ENCODE measurements at regions not wholly inside any gene's neighbourhood (a gene's known extent, or its start where the extent isn't known, plus 50 kb on each side); places are given as distances from the start of the nearest gene placed in this dataset.

DNA sequence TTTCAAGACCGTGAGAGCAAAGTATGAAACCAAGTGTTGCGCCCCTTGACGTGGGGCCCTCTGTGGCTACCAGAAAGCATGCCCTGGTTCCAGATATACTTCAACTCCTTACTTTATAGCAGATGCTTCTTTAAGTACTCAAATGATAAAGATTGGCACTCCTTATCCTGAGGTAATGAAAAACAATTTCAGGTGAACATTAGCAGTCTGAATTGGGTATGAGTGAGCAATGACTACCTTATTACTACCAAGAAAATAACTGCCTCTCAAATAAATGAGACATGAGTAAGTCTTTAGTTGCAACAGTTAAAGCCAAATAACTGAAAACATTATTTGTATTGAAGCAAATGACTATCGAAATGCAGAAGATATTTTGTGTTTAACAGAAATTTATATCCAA is 408.7 kb downstream of the MMUT start:
- Mint-ChIP-seq H3K36me3 (no peaks in the 10 kb centered on the region), H3K9me3 (peaks cover 11 to 18% (median 15%) of the 10 kb centered on the region in 3 donors), H3K4me1 (no peaks in the 10 kb centered on the region), H3K27ac (no peak overlapping the region), H3K27me3 (no peaks in the 10 kb centered on the region), H3K4me3 (no peak overlapping the region)
- Histone ChIP-seq H3K4me3 (ENCODE audit: control insufficient read depth in 1 of 2, extremely low read depth in 1 of 2, low read length in 1 of 2) (no peak overlapping the region), H3K4me1 (ENCODE audit: control insufficient read depth in 1 of 2, extremely low read depth in 1 of 2, insufficient read depth in 2 of 2, low read length in 2 of 2) (no peaks in the 10 kb centered on the region), H3K9me3 (no peaks in the 10 kb centered on the region), H3K27me3 (replicated peaks in 1 of 2; ENCODE audit: control insufficient read depth in 2 of 2, extremely low read depth in 1 of 2, insufficient read depth in 2 of 2, low read length in 1 of 2) (no peaks in the 10 kb centered on the region), H3K27ac (ENCODE audit: low read length) (no peak overlapping the region), H3K36me3 (ENCODE audit: control insufficient read depth in 2 of 2, extremely low read depth in 1 of 2, insufficient read depth in 1 of 2, low read length in 1 of 2) (no peaks in the 10 kb centered on the region)
- no peak for DNase-seq
- no peak for ATAC-seq (replicated peaks in 1 of 4)
- CTCF ChIA-PET = no interaction called here
- POLR2A ChIA-PET = no interaction called here
- 77% methylated on average over 3 of the region's 4 CpGs for WGBS (ENCODE audit: insufficient coverage)

DNA sequence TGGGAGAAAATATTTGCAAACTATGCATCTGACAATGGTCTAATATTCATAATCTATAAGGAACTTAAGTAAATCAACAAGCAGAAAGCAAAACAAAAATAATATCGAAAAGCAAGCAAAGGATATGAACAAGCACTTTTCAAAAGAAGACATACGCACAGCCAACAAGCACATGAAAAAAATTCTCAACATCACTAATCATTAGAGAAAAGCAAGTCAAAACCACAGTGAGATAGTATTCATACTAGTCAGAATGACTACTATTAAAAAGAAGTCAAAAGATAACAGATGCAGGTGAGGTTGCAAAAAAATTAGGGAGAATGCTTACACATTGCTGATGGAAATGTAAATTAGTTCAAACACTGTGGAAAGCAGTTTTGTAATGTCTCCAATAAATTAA is 410.2 kb downstream of the MMUT start:
- WGBS (ENCODE audit: insufficient coverage) = no CpG with 5 or more reads among the region's 2 CpGs
- no peaks in the 10 kb centered on the region for H3K36me3 ChIP-seq (ENCODE audit: control insufficient read depth in 2 of 2, extremely low read depth in 1 of 2, insufficient read depth in 1 of 2, low read length in 1 of 2)
- no peaks in the 10 kb centered on the region for H3K4me1 ChIP-seq (ENCODE audit: control insufficient read depth in 1 of 2, extremely low read depth in 1 of 2, insufficient read depth in 2 of 2, low read length in 2 of 2)
- no peaks in the 10 kb centered on the region for H3K36me3 Mint-ChIP-seq
- H3K4me1 Mint-ChIP-seq = no peaks in the 10 kb centered on the region
- ATAC-seq (replicated peaks in 1 of 4) (no peak), DNase-seq (no peak)
- no peak overlapping the region for H3K27ac Mint-ChIP-seq
- ChIA-PET CTCF (no interaction called here), POLR2A (no interaction called here)
- no peak overlapping the region for H3K4me3 Mint-ChIP-seq
- no peak overlapping the region for H3K27ac ChIP-seq (ENCODE audit: low read length)
- H3K27me3 ChIP-seq (replicated peaks in 1 of 2; ENCODE audit: control insufficient read depth in 2 of 2, extremely low read depth in 1 of 2, insufficient read depth in 2 of 2, low read length in 1 of 2) = no peaks in the 10 kb centered on the region
- H3K9me3 Mint-ChIP-seq = peaks cover 11 to 19% (median 14%) of the 10 kb centered on the region in 3 donors
- H3K27me3 Mint-ChIP-seq = no peaks in the 10 kb centered on the region
- H3K4me3 ChIP-seq (ENCODE audit: control insufficient read depth in 1 of 2, extremely low read depth in 1 of 2, low read length in 1 of 2) = no peak overlapping the region
- no peaks in the 10 kb centered on the region for H3K9me3 ChIP-seq

DNA sequence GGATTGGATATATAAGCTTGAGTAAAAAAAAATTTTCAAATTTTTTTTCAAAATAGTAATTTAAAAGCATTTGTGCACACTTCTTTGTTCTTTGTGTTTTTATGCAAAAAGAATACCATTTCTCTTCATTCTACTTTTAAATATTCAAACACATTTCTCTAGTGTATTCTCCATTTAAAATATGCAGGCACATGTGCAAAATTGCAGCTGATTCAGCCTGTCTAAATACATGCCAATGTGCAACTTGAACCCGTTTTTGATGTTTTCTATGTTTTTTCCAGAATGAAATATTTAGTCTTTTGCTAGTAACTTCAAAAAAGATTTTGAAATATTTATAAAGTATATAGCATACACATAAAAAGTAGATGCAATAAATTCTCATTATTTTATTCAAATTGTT is 411.8 kb downstream of the MMUT start:
- Histone ChIP-seq H3K4me1 (ENCODE audit: control insufficient read depth in 1 of 2, extremely low read depth in 1 of 2, insufficient read depth in 2 of 2, low read length in 2 of 2) (no peaks in the 10 kb centered on the region), H3K27ac (ENCODE audit: low read length) (no peak overlapping the region), H3K27me3 (replicated peaks in 1 of 2; ENCODE audit: control insufficient read depth in 2 of 2, extremely low read depth in 1 of 2, insufficient read depth in 2 of 2, low read length in 1 of 2) (no peaks in the 10 kb centered on the region), H3K9me3 (no peaks in the 10 kb centered on the region), H3K4me3 (ENCODE audit: control insufficient read depth in 1 of 2, extremely low read depth in 1 of 2, low read length in 1 of 2) (no peak overlapping the region), H3K36me3 (ENCODE audit: control insufficient read depth in 2 of 2, extremely low read depth in 1 of 2, insufficient read depth in 1 of 2, low read length in 1 of 2) (no peaks in the 10 kb centered on the region)
- no CpG with 5 or more reads among the region's 1 CpG for WGBS (ENCODE audit: insufficient coverage)
- Mint-ChIP-seq H3K9me3 (peaks cover 11 to 27% (median 12%) of the 10 kb centered on the region in 3 donors), H3K27ac (no peak overlapping the region), H3K4me1 (no peaks in the 10 kb centered on the region), H3K27me3 (no peaks in the 10 kb centered on the region), H3K4me3 (no peak overlapping the region), H3K36me3 (no peaks in the 10 kb centered on the region)
- ATAC-seq (replicated peaks in 1 of 4) (no peak), DNase-seq (no peak)
- CTCF ChIA-PET = no interaction called here
- POLR2A ChIA-PET = no interaction called here

DNA sequence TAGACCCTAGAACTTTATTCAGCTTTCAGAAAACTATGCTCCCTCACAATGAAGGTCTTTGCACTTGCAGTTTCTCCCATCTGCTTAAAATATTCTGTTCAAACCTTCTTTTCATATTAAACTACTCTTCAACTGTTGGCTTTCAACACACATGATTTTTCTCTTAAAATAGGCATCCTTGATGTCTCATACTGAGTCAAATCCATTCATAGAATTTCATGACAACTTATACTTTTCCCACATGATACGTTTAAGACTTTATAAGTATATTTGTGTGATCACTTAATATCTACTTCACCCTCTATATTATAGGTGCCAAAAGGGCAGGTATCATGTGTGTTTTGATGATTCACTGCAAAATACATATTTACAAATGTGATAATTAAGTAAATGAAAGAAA is 412.5 kb downstream of the MMUT start:
- no peaks in the 10 kb centered on the region for H3K4me1 Mint-ChIP-seq
- POLR2A ChIA-PET = no interaction called here
- H3K27me3 ChIP-seq (replicated peaks in 1 of 2; ENCODE audit: control insufficient read depth in 2 of 2, extremely low read depth in 1 of 2, insufficient read depth in 2 of 2, low read length in 1 of 2) = no peaks in the 10 kb centered on the region
- H3K27me3 Mint-ChIP-seq = no peaks in the 10 kb centered on the region
- peaks cover 12 to 33% (median 14%) of the 10 kb centered on the region in 3 donors for H3K9me3 Mint-ChIP-seq
- no peak for ATAC-seq (replicated peaks in 1 of 4)
- no peaks in the 10 kb centered on the region for H3K9me3 ChIP-seq
- no peak for DNase-seq
- H3K4me3 ChIP-seq (ENCODE audit: control insufficient read depth in 1 of 2, extremely low read depth in 1 of 2, low read length in 1 of 2) = no peak overlapping the region
- H3K27ac ChIP-seq (ENCODE audit: low read length) = no peak overlapping the region
- no peak overlapping the region for H3K27ac Mint-ChIP-seq
- WGBS (ENCODE audit: insufficient coverage) = no CpG with 5 or more reads among the region's 1 CpG
- CTCF ChIA-PET = no interaction called here
- no peaks in the 10 kb centered on the region for H3K36me3 ChIP-seq (ENCODE audit: control insufficient read depth in 2 of 2, extremely low read depth in 1 of 2, insufficient read depth in 1 of 2, low read length in 1 of 2)
- no peaks in the 10 kb centered on the region for H3K4me1 ChIP-seq (ENCODE audit: control insufficient read depth in 1 of 2, extremely low read depth in 1 of 2, insufficient read depth in 2 of 2, low read length in 2 of 2)
- no peaks in the 10 kb centered on the region for H3K36me3 Mint-ChIP-seq
- no peak overlapping the region for H3K4me3 Mint-ChIP-seq

DNA sequence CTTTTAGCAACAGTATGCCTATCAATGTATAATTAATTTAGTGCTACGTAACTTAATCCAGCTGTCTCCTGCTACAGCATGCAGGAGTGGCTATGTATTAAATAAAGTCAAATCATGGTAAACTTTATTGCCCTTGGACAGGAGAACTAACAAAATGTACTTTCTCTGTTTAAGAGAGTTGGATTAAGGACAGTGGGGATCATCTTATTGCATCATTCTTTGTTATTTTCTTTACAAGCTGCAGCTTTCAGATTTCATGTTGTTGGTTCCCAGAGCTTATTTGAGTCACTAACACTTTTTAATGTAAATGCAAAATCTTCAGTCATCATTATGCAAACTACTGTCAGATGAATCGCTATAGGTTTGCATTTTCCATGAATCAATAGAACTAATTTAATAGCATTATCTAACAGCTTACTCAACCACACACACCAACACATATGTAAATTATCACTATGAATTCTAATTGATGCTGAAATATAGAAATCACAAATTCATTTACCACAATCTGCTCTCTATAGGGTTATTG is 424.7 kb downstream of the MMUT start:
- no CpG with 5 or more reads among the region's 2 CpGs for WGBS (ENCODE audit: insufficient coverage)
- no peaks in the 10 kb centered on the region for H3K4me1 Mint-ChIP-seq
- no peaks in the 10 kb centered on the region for H3K36me3 Mint-ChIP-seq
- no peaks in the 10 kb centered on the region for H3K36me3 ChIP-seq (ENCODE audit: control insufficient read depth in 2 of 2, extremely low read depth in 1 of 2, insufficient read depth in 1 of 2, low read length in 1 of 2)
- no peaks in the 10 kb centered on the region for H3K4me1 ChIP-seq (ENCODE audit: control insufficient read depth in 1 of 2, extremely low read depth in 1 of 2, insufficient read depth in 2 of 2, low read length in 2 of 2)
- H3K27ac Mint-ChIP-seq = no peak overlapping the region
- peaks cover 0 to 16% (median 10%) of the 10 kb centered on the region in 3 donors for H3K9me3 Mint-ChIP-seq
- no peaks in the 10 kb centered on the region for H3K27me3 ChIP-seq (replicated peaks in 1 of 2; ENCODE audit: control insufficient read depth in 2 of 2, extremely low read depth in 1 of 2, insufficient read depth in 2 of 2, low read length in 1 of 2)
- POLR2A ChIA-PET = no interaction called here
- no peak for DNase-seq
- CTCF ChIA-PET = no interaction called here
- H3K27me3 Mint-ChIP-seq = no peaks in the 10 kb centered on the region
- no peaks in the 10 kb centered on the region for H3K9me3 ChIP-seq
- no peak overlapping the region for H3K4me3 Mint-ChIP-seq
- no peak overlapping the region for H3K27ac ChIP-seq (ENCODE audit: low read length)
- no peak overlapping the region for H3K4me3 ChIP-seq (ENCODE audit: control insufficient read depth in 1 of 2, extremely low read depth in 1 of 2, low read length in 1 of 2)
- no peak for ATAC-seq (replicated peaks in 1 of 4)

DNA sequence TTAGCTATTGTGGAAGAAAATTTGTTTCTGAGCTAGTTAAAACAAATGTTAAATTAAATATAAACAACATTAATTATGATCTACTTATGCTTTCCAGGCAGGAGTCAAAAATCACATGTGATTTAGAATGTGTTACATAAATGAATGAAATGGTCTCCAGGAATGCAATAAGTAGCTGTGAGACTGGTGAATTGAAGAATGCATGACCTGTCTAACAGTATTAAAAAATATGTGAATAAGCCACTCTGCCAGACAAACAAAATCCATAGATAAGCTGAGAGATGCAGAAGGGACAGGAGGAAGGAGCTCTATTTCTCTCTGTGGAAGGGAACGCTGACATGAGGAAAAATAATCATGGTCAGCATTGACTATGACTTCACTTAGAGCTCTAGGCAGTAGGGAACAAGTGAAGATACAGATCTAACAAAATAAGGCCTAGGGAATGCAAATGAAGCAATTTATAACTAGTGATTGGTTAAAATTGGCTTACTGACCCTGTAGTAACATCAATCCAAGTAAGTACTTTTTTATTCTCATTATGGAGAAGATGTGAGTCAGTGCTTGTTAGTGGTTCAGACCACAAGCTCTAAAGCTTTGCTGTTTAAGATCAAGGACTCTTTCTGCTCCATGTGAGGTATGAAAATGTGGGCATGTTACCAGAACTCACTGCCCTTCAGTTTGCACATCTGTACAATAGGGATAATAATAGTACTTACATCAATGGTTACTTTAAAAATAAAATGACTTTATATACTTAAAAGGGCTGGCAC is 432.6 kb downstream of the MMUT start:
- POLR2A ChIA-PET = no interaction called here

More for the DNA sequence above, 432.6 kb downstream of the MMUT start:
- peaks cover 0 to 3% (median 0%) of the 10 kb centered on the region in 3 donors for H3K9me3 Mint-ChIP-seq
- Histone ChIP-seq H3K4me3 (ENCODE audit: control insufficient read depth in 1 of 2, extremely low read depth in 1 of 2, low read length in 1 of 2) (no peak overlapping the region), H3K27me3 (replicated peaks in 1 of 2; ENCODE audit: control insufficient read depth in 2 of 2, extremely low read depth in 1 of 2, insufficient read depth in 2 of 2, low read length in 1 of 2) (no peaks in the 10 kb centered on the region), H3K27ac (ENCODE audit: low read length) (no peak overlapping the region), H3K4me1 (ENCODE audit: control insufficient read depth in 1 of 2, extremely low read depth in 1 of 2, insufficient read depth in 2 of 2, low read length in 2 of 2) (no peaks in the 10 kb centered on the region), H3K36me3 (ENCODE audit: control insufficient read depth in 2 of 2, extremely low read depth in 1 of 2, insufficient read depth in 1 of 2, low read length in 1 of 2) (no peaks in the 10 kb centered on the region), H3K9me3 (no peaks in the 10 kb centered on the region)
- CTCF ChIA-PET = no interaction called here
- no peaks in the 10 kb centered on the region for H3K36me3 Mint-ChIP-seq
- DNase-seq (no peak), ATAC-seq (replicated peaks in 1 of 4) (no peak)
- H3K27me3 Mint-ChIP-seq = no peaks in the 10 kb centered on the region
- H3K27ac Mint-ChIP-seq = no peak overlapping the region
- 70% methylated on average over 1 of the region's 1 CpG for WGBS (ENCODE audit: insufficient coverage)
- H3K4me3 Mint-ChIP-seq = no peak overlapping the region
- H3K4me1 Mint-ChIP-seq = no peaks in the 10 kb centered on the region
